ENCODE measurements at regions not wholly inside any gene's neighbourhood (a gene's known extent, or its start where the extent isn't known, plus 50 kb on each side); places are given as distances from the start of the nearest gene placed in this dataset.

- no peak for DNase-seq (ENCODE audit: low spot score)
Measured at GRCh38 chr6:122049341-122049740, 350.1 kb upstream of the HSF2 start.

DNA sequence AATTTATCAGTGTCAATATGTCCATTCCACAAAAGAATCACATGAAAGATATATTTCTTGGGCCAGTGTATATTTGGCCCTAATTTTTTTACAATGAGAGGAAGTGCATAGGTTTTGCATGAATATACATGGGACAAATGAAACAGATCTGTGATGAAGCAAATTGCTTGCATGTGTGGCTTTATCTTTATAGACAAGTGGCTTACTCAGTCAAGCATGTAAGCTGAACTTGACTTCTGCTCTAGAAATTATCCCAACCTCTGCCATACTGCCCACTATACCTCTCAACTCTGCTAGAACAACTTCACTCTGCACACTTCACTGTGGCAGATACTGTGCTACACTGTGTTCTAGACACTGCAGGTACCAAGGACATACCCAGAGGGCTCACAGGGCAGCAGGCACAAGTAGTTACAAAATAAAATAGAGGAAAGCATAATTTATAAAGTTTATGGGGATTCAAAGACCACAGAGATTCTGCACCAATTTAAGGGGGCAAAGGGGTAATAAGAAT, 349.2 kb upstream of the HSF2 start:
- no peak for DNase-seq (ENCODE audit: low spot score)
- in situ Hi-C loops (cut with HindIII; ENCODE audit: low sequenced_read_pairs), result no loop called here

More at GRCh38 chr6:122049341-122049740, 350.1 kb upstream of the HSF2 start:
- in situ Hi-C loops (cut with HindIII; ENCODE audit: low sequenced_read_pairs), result no loop called here

GRCh38 chr6:122052346-122052900, 347.0 kb upstream of the HSF2 start:
- in situ Hi-C loops (cut with HindIII; ENCODE audit: low sequenced_read_pairs), result no loop called here
- DNase-seq (ENCODE audit: low spot score), result peak; percentile 34

- in situ Hi-C loops (cut with HindIII; ENCODE audit: low sequenced_read_pairs), result no loop called here
- DNase-seq (ENCODE audit: low spot score), result no peak
Measured at GRCh38 chr6:122059918-122060317, 339.5 kb upstream of the HSF2 start.

DNA sequence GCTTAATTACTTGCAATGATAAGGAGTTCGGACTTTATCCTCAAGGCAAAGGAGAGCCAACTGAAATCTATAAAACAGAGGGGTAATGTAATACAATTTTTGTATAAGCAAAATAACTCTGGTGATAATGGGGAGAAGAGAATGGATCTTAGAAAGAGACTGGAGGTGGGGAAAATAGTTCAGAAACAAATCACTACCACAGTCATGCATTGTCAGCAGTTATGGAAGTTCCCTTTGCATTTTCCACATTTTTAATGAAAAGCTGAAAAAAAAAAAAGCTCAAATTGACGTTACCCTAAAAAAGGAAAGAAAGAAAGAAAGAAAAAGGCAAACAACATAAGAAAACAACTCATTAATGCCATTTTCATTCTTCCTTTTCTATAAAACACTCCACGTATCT, 337.6 kb upstream of the HSF2 start:
- in situ Hi-C loops (cut with HindIII; ENCODE audit: low sequenced_read_pairs), result no loop called here
- no peak for DNase-seq (ENCODE audit: low spot score)

DNA sequence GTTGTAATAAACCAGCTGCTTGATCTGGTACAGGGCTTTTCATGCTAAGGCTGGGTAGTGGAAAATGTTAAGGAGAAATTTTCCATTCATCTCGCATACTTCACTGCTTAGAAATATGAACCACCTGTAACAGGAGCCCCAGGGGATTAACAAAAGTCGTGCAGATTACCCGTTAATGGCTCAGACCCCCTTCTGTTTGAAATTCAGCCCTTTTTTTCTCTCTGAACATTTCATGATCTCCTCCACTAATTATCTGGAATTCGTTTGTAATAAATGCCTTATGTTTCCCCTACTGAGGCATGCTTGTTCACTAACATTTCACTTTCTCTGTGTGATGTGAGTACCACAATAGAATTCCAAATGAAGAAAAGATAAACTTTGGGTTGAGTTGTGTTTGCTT, 336.4 kb upstream of the HSF2 start:
- in situ Hi-C loops (cut with HindIII; ENCODE audit: low sequenced_read_pairs), result no loop called here
- DNase-seq (ENCODE audit: low spot score), result no peak

GRCh38 chr6:122063761-122064160, 335.7 kb upstream of the HSF2 start:
- in situ Hi-C loops (cut with HindIII; ENCODE audit: low sequenced_read_pairs), result no loop called here
- DNase-seq (ENCODE audit: low spot score), result no peak

DNA sequence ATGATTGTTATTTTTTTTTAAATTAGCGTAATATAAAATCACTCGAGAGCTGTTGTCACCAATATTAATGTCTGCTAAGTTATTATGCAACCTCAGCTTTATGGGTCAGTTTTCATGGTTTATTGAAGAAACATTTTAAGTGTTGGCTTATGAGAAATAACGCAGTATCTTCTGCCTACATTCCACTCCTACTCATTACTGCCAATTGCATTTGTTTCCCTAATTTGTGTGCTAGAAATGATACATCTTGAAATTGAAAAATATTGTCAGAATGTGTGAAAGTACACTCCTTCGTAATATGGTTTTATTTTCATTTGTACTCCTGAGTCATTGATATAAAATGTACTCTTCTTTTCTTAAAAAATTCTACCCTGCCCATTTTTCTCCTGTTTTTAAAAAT, 333.3 kb upstream of the HSF2 start:
- no peak for DNase-seq (ENCODE audit: low spot score)
- in situ Hi-C loops (cut with HindIII; ENCODE audit: low sequenced_read_pairs), result no loop called here

- in situ Hi-C loops (cut with HindIII; ENCODE audit: low sequenced_read_pairs), result no loop called here
Measured at GRCh38 chr6:122068291-122068769, 331.1 kb upstream of the HSF2 start.

DNA sequence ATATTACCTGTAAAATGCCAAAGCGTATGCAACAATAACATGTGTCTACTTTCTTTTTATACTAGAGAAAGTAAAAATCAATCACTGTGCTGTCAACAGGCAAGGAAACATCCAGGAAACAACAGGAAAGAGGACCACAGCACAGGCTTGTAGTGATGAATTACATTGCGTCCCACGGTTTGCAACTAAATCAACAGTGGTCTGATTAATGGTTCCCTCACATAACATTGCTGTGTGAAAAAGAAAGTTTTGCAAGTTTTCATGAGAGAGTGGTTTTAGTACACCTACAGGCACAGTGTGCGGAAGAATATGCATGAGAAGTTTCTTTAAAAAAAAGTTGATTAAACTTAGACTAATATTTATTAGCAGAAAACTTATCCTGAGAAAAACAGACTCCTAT, 329.5 kb upstream of the HSF2 start:
- in situ Hi-C loops (cut with HindIII; ENCODE audit: low sequenced_read_pairs), result no loop called here
- no peak for DNase-seq (ENCODE audit: low spot score)

More at GRCh38 chr6:122068291-122068769, 331.1 kb upstream of the HSF2 start:
- peak; percentile 43 for DNase-seq (ENCODE audit: low spot score)

- no peak for DNase-seq (ENCODE audit: low spot score)
- in situ Hi-C loops (cut with HindIII; ENCODE audit: low sequenced_read_pairs), result no loop called here
Measured at GRCh38 chr6:122072014-122072647, 327.3 kb upstream of the HSF2 start.

DNA sequence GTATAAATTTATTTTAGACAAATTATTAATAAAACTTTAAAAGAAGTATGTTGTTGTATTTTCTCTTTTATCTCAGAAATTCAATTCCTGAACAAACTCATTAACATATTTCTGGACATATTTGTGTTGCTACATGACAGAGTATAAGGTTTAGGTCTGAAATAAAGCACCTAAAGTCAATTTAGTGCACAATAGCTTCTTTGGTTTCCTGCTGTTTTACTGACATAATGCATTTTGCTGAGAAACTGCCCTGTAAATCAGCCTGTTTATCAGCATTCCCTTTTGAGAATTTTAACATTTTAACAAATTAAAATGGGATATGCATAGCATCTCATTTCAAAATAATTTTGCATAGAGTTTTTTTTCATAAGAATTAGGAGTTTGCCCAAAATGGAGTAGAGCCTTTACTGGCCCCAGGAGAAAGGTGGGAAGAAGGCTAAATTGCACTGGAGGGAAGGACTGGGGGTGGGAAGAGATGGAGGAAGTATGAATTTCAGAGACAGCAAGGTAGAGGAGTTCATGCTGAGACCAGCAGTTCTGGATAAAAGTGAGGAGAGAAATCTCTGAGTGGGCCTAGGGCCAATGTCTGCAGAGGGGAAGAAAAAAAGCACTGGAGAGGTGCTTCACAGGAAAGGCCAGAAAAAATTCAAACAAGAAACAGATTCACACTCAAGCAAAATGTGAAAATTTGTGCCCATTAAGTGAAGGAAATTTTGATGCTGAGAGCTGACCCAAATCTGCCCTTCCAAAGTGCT, 324.2 kb upstream of the HSF2 start:
- DNase-seq (ENCODE audit: low spot score), result no peak
- in situ Hi-C loops (cut with HindIII; ENCODE audit: low sequenced_read_pairs), result no loop called here

DNA sequence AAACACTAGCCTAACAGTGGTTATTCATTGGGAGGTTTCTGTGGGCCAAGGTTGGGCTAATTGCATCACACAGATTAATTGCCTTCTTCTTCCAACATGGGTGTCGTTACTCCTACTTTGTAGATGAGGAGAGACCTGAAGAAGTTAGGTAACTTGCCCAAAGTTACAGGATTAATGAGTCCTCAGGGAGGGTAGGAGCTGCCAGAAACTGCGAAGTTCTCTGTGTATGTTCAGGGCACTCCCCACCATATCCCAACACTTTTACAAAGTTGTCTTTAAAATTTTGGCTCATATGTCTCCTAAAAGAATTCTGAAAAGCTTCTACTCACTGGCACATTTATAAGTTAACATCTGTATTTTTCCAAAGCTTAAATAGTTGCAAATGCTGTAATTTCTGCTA, 323.5 kb upstream of the HSF2 start:
- in situ Hi-C loops (cut with HindIII; ENCODE audit: low sequenced_read_pairs), result no loop called here
- no peak for DNase-seq (ENCODE audit: low spot score)

DNA sequence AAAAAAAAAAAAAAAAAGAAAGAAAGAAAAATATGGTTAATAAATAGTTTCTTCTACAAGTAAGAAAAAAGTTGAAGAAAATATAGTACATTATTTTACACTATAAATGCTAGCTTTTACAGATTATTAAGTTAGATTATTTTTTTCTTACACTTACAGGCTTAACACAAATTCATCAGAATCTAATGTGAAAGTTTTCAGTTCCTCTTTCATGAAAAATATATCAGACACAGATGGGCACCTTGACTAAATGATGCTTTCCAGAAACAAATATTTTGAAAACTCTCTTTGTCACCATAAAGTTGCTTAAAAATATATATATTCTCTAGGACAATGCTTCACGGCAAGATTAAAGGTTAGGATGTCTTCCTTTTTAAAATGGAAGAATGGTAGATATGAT, 321.8 kb upstream of the HSF2 start:
- no peak for DNase-seq (ENCODE audit: low spot score)
- in situ Hi-C loops (cut with HindIII; ENCODE audit: low sequenced_read_pairs), result no loop called here

DNA sequence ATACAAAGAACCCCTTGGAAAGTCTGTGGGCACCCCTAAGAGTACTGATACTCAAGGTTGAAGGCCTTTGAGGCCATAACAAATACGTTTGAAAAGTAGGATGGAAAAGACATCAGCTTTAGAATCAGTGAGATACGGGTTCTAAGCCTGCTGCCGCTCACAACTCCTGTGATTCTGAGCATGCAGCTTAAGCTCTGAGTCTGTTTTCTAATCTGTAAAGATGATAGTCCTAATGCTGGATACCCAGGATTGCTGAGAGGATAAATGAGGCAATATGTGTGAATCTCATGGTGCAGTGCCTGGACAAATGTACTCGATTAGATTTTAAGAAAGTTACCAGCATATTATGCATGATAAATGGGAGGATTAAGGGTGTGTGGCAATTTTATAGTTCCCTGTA, 321.0 kb upstream of the HSF2 start:
- in situ Hi-C loops (cut with HindIII; ENCODE audit: low sequenced_read_pairs), result no loop called here
- DNase-seq (ENCODE audit: low spot score), result no peak

DNA sequence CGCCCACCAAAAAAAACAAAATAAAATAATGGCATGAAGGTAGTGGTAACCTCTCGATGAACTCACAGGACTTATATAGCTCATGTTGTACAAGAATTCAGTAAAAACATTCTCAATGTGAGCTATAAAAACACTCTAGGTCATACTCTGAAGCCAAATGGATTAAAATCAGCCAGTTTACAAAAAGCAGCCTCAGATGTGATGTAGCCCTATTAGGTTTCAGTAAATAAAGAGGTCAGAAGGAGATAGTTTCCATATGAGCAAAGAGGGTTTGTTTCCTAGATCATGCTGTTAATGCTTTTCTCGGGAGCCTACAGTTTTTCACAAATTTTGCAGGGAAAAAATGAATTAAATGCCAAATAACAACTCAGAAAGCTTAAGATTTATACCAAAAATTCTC, 319.5 kb upstream of the HSF2 start:
- in situ Hi-C loops (cut with HindIII; ENCODE audit: low sequenced_read_pairs), result no loop called here
- DNase-seq (ENCODE audit: low spot score), result no peak

DNA sequence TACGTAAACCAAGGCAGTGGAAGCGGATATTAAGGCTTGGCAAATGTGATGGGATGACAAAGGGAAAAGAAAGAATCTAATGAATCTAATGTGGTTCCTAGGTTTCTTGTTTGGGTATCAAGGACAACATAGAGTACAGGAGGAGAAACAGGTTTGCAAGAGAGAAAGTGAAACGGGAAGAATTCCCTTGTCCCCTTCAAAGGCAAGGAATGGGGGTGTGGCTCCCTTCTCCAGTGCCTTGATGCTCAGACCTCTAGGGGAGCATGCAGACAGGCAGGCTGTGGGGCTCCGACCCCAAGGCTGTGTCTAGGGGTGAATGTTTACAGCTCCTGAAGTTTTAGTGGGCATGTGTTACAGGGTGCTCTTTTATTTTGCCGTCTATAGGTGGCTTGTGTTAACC, 317.5 kb upstream of the HSF2 start:
- in situ Hi-C loops (cut with HindIII; ENCODE audit: low sequenced_read_pairs), result no loop called here
- no peak for DNase-seq (ENCODE audit: low spot score)

DNA sequence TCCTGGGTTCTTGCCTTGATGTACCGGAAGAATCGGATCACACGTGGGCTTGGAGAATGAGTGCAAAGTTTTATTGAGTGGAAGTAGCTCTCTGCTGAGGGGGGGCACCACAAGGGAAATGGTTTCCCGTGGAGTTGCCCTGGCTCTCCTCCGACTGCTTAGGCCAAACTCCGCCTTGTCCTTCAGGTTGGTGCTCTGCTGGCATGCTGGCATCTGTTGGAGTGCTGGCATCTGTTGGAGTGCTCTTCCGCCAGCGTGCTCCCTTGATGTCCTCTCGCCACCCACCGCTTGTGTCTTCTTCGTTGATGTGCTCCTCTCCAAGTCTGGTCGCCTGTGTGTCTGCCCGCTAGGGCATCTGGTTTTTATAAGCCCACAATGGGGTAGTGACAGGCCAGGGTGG, 317.1 kb upstream of the HSF2 start:
- DNase-seq (ENCODE audit: low spot score), result no peak
- in situ Hi-C loops (cut with HindIII; ENCODE audit: low sequenced_read_pairs), result no loop called here

- no peak for DNase-seq (ENCODE audit: low spot score)
- in situ Hi-C loops (cut with HindIII; ENCODE audit: low sequenced_read_pairs), result no loop called here
Measured at GRCh38 chr6:122092366-122092765, 307.1 kb upstream of the HSF2 start.

DNA sequence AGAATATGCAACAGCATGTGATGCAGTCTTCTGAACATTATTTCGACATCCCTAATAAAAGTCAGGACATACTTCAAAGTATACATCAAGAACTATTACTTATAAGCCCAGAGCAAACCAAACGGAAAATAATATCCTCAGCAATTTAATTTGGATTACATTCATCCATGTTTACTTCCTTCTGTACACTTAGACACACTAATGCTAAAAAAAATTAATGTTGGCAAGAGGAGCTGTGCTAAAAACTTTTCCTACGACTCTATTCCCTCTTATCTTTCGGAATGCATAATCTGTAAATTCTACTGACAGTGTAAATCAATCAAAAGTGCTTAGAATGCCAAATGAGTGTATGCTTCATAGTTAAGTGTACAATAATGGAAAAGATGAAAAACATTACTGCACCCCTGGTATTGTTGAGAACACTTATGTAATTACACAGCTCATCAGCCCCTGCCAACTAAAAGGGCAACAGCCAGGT, 301.2 kb upstream of the HSF2 start:
- no peak for DNase-seq (ENCODE audit: low spot score)
- in situ Hi-C loops (cut with HindIII; ENCODE audit: low sequenced_read_pairs), result no loop called here
